ENCODE measurements at regions not wholly inside any gene's neighbourhood (a gene's known extent, or its start where the extent isn't known, plus 50 kb on each side); places are given as distances from the start of the nearest gene placed in this dataset.

DNA sequence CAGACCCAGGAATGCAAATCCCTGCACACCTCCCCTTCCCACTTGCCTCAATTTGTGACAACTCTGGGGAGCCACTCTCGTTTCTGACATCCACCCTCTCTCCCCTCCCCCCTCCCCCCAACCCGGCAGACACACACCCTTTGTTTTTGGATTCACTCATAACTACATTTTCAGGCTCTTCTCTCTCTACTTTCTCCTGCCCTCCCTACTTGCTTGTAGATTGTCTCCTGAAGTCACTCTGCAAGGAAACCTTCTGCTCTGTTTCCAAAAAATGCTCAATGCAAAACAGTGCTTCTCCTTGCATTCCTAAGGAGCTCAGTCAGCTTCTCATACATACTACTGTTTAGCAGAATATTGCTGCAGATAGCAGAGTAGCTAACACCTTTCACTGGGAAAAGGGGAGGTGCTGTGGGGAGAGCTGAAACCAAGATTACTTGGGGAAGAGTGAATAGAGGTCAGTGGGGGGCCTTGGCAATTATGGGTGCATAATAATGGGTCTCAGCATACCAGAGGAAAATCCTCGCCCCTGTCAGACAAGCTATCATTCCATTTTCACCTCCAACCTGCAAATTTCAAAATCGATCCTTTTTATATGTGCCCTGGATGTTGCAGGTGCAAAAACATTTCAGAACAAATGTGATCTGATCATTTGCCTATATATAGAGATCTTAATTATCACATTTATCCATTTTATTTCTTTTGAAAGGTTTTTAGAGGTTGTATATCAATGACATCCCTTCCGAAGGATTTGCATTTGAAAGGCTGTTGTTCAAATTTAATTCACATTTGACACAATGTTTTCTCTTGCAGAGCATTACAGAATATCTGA, 1860.7 kb upstream of the WWC1 start:
- ChIA-PET POLR2A (no interaction called here), CTCF (no interaction called here)
- Histone ChIP-seq H4K20me1 (ENCODE audit: control insufficient read depth, insufficient read depth, low read length, poor library complexity, severe bottlenecking) (no peaks in the 10 kb centered on the region), H3K4me3 (ENCODE audit: control extremely low read depth in 1 of 5, extremely low read depth in 1 of 5, insufficient read depth in 1 of 5, low read depth in 2 of 5, low read length in 4 of 5) (no peak overlapping the region), H3K4me1 (ENCODE audit: control insufficient read depth in 2 of 2, insufficient read depth in 2 of 2, low read length in 2 of 2) (no peaks in the 10 kb centered on the region), H3K9me3 (ENCODE audit: control extremely low read depth in 1 of 3, control insufficient read depth in 2 of 3, insufficient read depth in 1 of 3, low read length in 2 of 3) (peaks cover 0 to 3% (median 0%) of the 10 kb centered on the region in 3 donors), H2AFZ (ENCODE audit: insufficient read depth, low read depth, low read length, poor library complexity, severe bottlenecking) (no peak overlapping the region), H3K27me3 (replicated peaks in 1 of 4; ENCODE audit: control extremely low read depth in 1 of 4, control insufficient read depth in 3 of 4, insufficient read depth in 4 of 4, low read length in 3 of 4) (no peaks in the 10 kb centered on the region), H3K9ac (ENCODE audit: low read length) (no peak overlapping the region), H3K79me2 (ENCODE audit: control insufficient read depth, insufficient read depth, low read length) (no peaks in the 10 kb centered on the region), H3K4me2 (replicated peaks; ENCODE audit: low read depth, low read length, poor library complexity, severe bottlenecking) (no peak overlapping the region), H3K36me3 (replicated peaks in 1 of 2; ENCODE audit: control extremely low read depth in 1 of 2, control insufficient read depth in 1 of 2, extremely low read depth in 1 of 2, insufficient read depth in 2 of 2, low read length in 1 of 2) (no peaks in the 10 kb centered on the region), H3K27ac (ENCODE audit: low read length in 2 of 2) (no peak overlapping the region)
- intact Hi-C loops (cut with micrococcal nuclease): no loop called here
- Mint-ChIP-seq H3K9me3 (ENCODE audit: insufficient read depth) (peaks cover 6% of the 10 kb centered on the region), H3K4me1 (no peaks in the 10 kb centered on the region), H3K27ac (no peak overlapping the region), H3K27me3 (no peaks in the 10 kb centered on the region), H3K4me3 (no peak overlapping the region)
- 4% methylated on average over 2 of the region's 5 CpGs for WGBS (ENCODE audit: insufficient coverage)
- ATAC-seq (ENCODE audit: low read depth): no peak
- TF ChIP-seq EZH2 (IDR thresholded peaks at IDR 0.05; ENCODE audit: borderline replicate concordance, insufficient read depth, low read depth, low read length, poor library complexity, severe bottlenecking): no peak
- TF ChIP-seq, protein P1, sequence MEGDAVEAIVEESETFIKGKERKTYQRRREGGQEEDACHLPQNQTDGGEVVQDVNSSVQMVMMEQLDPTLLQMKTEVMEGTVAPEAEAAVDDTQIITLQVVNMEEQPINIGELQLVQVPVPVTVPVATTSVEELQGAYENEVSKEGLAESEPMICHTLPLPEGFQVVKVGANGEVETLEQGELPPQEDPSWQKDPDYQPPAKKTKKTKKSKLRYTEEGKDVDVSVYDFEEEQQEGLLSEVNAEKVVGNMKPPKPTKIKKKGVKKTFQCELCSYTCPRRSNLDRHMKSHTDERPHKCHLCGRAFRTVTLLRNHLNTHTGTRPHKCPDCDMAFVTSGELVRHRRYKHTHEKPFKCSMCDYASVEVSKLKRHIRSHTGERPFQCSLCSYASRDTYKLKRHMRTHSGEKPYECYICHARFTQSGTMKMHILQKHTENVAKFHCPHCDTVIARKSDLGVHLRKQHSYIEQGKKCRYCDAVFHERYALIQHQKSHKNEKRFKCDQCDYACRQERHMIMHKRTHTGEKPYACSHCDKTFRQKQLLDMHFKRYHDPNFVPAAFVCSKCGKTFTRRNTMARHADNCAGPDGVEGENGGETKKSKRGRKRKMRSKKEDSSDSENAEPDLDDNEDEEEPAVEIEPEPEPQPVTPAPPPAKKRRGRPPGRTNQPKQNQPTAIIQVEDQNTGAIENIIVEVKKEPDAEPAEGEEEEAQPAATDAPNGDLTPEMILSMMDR (IDR thresholded peaks at IDR 0.05): no peak
- no peak for DNase-seq

DNA sequence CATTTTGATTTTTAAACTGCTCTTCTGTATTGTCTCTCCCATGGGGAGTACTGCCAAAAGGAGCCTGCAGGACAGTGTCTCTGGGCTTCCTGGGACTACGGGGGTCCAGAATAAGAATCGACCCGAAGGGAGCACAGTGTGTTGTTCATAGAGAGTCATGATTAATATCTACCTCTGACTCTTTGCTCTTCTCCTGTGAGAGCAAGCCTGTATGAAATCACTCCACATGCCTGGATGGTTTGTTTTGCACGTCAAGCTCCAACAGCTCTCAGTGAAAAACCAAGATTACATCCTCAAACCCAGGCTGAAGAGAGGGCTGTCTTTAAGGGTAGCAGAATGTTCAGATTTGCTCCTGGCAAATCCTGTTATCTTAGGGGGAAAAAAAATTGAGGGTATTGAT, 1860.0 kb upstream of the WWC1 start:
- Histone ChIP-seq H3K79me2 (ENCODE audit: control insufficient read depth, insufficient read depth, low read length) (no peaks in the 10 kb centered on the region), H3K27me3 (replicated peaks in 1 of 4; ENCODE audit: control extremely low read depth in 1 of 4, control insufficient read depth in 3 of 4, insufficient read depth in 4 of 4, low read length in 3 of 4) (no peaks in the 10 kb centered on the region), H2AFZ (ENCODE audit: insufficient read depth, low read depth, low read length, poor library complexity, severe bottlenecking) (no peak overlapping the region), H3K27ac (ENCODE audit: low read length in 2 of 2) (no peak overlapping the region), H3K4me2 (replicated peaks; ENCODE audit: low read depth, low read length, poor library complexity, severe bottlenecking) (no peak overlapping the region), H3K9ac (ENCODE audit: low read length) (no peak overlapping the region), H3K4me1 (ENCODE audit: control insufficient read depth in 2 of 2, insufficient read depth in 2 of 2, low read length in 2 of 2) (no peaks in the 10 kb centered on the region), H3K4me3 (ENCODE audit: control extremely low read depth in 1 of 5, extremely low read depth in 1 of 5, insufficient read depth in 1 of 5, low read depth in 2 of 5, low read length in 4 of 5) (no peak overlapping the region), H3K9me3 (ENCODE audit: control extremely low read depth in 1 of 3, control insufficient read depth in 2 of 3, insufficient read depth in 1 of 3, low read length in 2 of 3) (peaks cover 0 to 3% (median 0%) of the 10 kb centered on the region in 3 donors), H4K20me1 (ENCODE audit: control insufficient read depth, insufficient read depth, low read length, poor library complexity, severe bottlenecking) (no peaks in the 10 kb centered on the region), H3K36me3 (replicated peaks in 1 of 2; ENCODE audit: control extremely low read depth in 1 of 2, control insufficient read depth in 1 of 2, extremely low read depth in 1 of 2, insufficient read depth in 2 of 2, low read length in 1 of 2) (no peaks in the 10 kb centered on the region)
- TF ChIP-seq, protein P1 (IDR thresholded peaks at IDR 0.05): no peak
- no peak for TF ChIP-seq EZH2 (IDR thresholded peaks at IDR 0.05; ENCODE audit: borderline replicate concordance, insufficient read depth, low read depth, low read length, poor library complexity, severe bottlenecking)
- H3K4me1 Mint-ChIP-seq: no peaks in the 10 kb centered on the region
- H3K27ac Mint-ChIP-seq: no peak overlapping the region
- no peak for DNase-seq
- H3K9me3 Mint-ChIP-seq (ENCODE audit: insufficient read depth): peaks cover 6% of the 10 kb centered on the region
- H3K27me3 Mint-ChIP-seq: no peaks in the 10 kb centered on the region
- CTCF ChIA-PET: no interaction called here
- WGBS (ENCODE audit: insufficient coverage): 23% methylated on average over 3 of the region's 4 CpGs
- intact Hi-C loops (cut with micrococcal nuclease): no loop called here
- no peak for ATAC-seq (ENCODE audit: low read depth)
- H3K4me3 Mint-ChIP-seq: no peak overlapping the region
- POLR2A ChIA-PET: no interaction called here
